ENCODE measurements at regions not wholly inside any gene's neighbourhood (a gene's known extent, or its start where the extent isn't known, plus 50 kb on each side); places are given as distances from the start of the nearest gene placed in this dataset.

- TF ChIP-seq ZNF24 (IDR thresholded peaks at IDR 0.05) = no peak
- no peak for TF ChIP-seq ZNF318 (IDR thresholded peaks at IDR 0.05; ENCODE audit: borderline replicate concordance in 1 of 2, low read depth in 1 of 2)
- no peak for TF ChIP-seq MTA1 (IDR thresholded peaks at IDR 0.05; ENCODE audit: borderline replicate concordance)
- no peak for TF ChIP-seq GABPB1 (CRISPR knock-in tag; IDR thresholded peaks at IDR 0.05)
- TF ChIP-seq MAX (CRISPR knock-in tag; IDR thresholded peaks at IDR 0.05) = no peak
- no peak for TF ChIP-seq XRCC4 (IDR thresholded peaks at IDR 0.05; ENCODE audit: extremely low read depth, insufficient read depth, insufficient read length)
- TF ChIP-seq LCOR (CRISPR knock-in tag; IDR thresholded peaks at IDR 0.05) = no peak
- TF ChIP-seq FOXK2 (conservative IDR thresholded peaks at IDR 0.05 in 1 of 2, IDR thresholded peaks at IDR 0.05 in 1 of 2; ENCODE audit: low read depth in 2 of 2) = no peak
- TF ChIP-seq CTCF (IDR thresholded peaks at IDR 0.05 in 2 of 3, conservative IDR thresholded peaks at IDR 0.05 in 1 of 3; ENCODE audit: insufficient read depth in 2 of 3, low read depth in 1 of 3, low read length in 3 of 3) = no peak
- no peak for TF ChIP-seq SREBF2 (CRISPR knock-in tag; IDR thresholded peaks at IDR 0.05)
- TF ChIP-seq ZNF354B (CRISPR knock-in tag; IDR thresholded peaks at IDR 0.05) = no peak
- TF ChIP-seq ZBTB40 (IDR thresholded peaks at IDR 0.05) = no peak
- TF ChIP-seq ZBTB40 (CRISPR knock-in tag; IDR thresholded peaks at IDR 0.05) = no peak
- no peak for TF ChIP-seq ESRRA (IDR thresholded peaks at IDR 0.05; ENCODE audit: borderline replicate concordance, low read depth)
- no peak for TF ChIP-seq KDM5B (IDR thresholded peaks at IDR 0.05; ENCODE audit: insufficient replicate concordance, low read depth, low read length)
Observed at GRCh38 chrX:113455582-113455981, 615.0 kb upstream of the AMOT start.

Measured in K562 (cell line).